ENCODE measurements at regions not wholly inside any gene's neighbourhood (a gene's known extent, or its start where the extent isn't known, plus 50 kb on each side); places are given as distances from the start of the nearest gene placed in this dataset.

GRCh38 chr2:67066782-67067181 is 330.4 kb upstream of the ETAA1 start:
- TF ChIP-seq, protein P1, sequence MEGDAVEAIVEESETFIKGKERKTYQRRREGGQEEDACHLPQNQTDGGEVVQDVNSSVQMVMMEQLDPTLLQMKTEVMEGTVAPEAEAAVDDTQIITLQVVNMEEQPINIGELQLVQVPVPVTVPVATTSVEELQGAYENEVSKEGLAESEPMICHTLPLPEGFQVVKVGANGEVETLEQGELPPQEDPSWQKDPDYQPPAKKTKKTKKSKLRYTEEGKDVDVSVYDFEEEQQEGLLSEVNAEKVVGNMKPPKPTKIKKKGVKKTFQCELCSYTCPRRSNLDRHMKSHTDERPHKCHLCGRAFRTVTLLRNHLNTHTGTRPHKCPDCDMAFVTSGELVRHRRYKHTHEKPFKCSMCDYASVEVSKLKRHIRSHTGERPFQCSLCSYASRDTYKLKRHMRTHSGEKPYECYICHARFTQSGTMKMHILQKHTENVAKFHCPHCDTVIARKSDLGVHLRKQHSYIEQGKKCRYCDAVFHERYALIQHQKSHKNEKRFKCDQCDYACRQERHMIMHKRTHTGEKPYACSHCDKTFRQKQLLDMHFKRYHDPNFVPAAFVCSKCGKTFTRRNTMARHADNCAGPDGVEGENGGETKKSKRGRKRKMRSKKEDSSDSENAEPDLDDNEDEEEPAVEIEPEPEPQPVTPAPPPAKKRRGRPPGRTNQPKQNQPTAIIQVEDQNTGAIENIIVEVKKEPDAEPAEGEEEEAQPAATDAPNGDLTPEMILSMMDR (IDR thresholded peaks at IDR 0.05; ENCODE audit: borderline replicate concordance, control extremely low read depth, extremely low read depth, insufficient read depth, missing control alignments) = no peak
- DNase-seq (ENCODE audit: low spot score) = no peak
- in situ Hi-C loops (cut with MboI; ENCODE audit: low sequenced_read_pairs, unreplicated experiment) = no loop called here

DNA sequence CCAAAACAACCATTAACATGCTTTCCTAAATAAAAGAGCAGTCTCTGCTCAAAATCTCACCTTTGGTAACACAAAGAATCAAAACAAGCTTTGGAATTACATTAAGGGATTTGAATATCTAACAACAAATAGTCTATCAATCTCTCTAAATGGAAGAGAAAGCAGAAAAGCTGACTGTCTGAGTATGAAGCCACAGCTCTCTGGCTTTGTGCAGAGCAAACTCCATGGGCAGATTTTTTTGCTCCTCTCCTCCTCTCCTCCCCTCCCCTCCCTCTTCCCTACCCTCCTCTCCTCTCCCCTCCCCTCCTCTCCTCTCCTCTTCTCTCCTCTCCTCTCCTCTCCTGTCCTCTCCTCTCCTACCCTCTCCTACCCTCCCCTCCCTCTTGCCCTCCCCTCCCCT is 329.5 kb upstream of the ETAA1 start:
- in situ Hi-C loops (cut with MboI; ENCODE audit: low sequenced_read_pairs, unreplicated experiment) = no loop called here
- TF ChIP-seq, protein P1 (IDR thresholded peaks at IDR 0.05; ENCODE audit: borderline replicate concordance, control extremely low read depth, extremely low read depth, insufficient read depth, missing control alignments) = no peak
- DNase-seq (ENCODE audit: low spot score) = no peak

DNA sequence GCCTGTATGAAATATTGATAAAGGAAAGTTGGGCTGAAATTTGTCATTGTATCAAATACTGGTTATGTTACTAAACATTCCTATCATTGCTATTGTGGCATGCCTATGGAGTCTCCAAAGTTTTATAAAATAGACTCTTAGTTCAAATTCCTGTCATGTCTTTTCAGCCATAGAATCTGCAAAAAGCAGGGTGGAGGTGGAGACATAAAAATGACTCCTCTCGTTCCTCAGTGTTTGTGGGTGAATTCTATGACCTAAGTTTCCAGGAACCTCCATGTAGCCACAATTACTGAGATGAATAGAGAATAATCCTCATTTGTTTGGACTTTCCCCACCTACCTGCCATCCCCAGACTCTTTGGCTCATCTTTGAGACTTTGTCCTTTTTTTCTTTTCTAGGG is 326.3 kb upstream of the ETAA1 start:
- TF ChIP-seq, protein P1 (IDR thresholded peaks at IDR 0.05; ENCODE audit: borderline replicate concordance, control extremely low read depth, extremely low read depth, insufficient read depth, missing control alignments) = no peak
- DNase-seq (ENCODE audit: low spot score) = no peak
- in situ Hi-C loops (cut with MboI; ENCODE audit: low sequenced_read_pairs, unreplicated experiment) = no loop called here

GRCh38 chr2:67075056-67075455 is 322.1 kb upstream of the ETAA1 start:
- TF ChIP-seq, protein P1 (IDR thresholded peaks at IDR 0.05; ENCODE audit: borderline replicate concordance, control extremely low read depth, extremely low read depth, insufficient read depth, missing control alignments) = no peak
- no peak for DNase-seq (ENCODE audit: low spot score)
- in situ Hi-C loops (cut with MboI; ENCODE audit: low sequenced_read_pairs, unreplicated experiment) = no loop called here

GRCh38 chr2:67075530-67076238 is 321.4 kb upstream of the ETAA1 start:
- no peak for DNase-seq (ENCODE audit: low spot score)
- TF ChIP-seq, protein P1 (IDR thresholded peaks at IDR 0.05; ENCODE audit: borderline replicate concordance, control extremely low read depth, extremely low read depth, insufficient read depth, missing control alignments) = no peak
- in situ Hi-C loops (cut with MboI; ENCODE audit: low sequenced_read_pairs, unreplicated experiment) = no loop called here

DNA sequence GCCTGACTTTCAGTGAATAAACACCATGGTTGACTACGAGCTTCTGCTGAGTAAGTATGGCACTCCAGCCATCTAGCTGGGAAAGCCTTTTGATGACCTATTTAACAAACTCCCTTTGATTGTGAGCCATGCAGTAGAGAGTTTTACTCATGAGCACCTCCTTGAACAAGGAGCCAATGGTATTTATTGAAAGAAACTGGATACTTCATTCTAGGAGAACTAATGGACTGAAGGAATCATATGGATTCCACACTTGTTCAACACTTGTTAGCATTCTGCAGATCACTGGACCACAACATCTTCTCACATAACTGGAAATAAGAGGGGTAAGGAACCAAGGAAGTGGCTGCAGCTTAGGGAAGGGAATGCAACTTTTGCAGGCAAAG is 320.9 kb upstream of the ETAA1 start:
- DNase-seq (ENCODE audit: low spot score) = no peak
- in situ Hi-C loops (cut with MboI; ENCODE audit: low sequenced_read_pairs, unreplicated experiment) = no loop called here
- TF ChIP-seq, protein P1 (IDR thresholded peaks at IDR 0.05; ENCODE audit: borderline replicate concordance, control extremely low read depth, extremely low read depth, insufficient read depth, missing control alignments) = no peak

Data from GM13976 (cell line).